ENCODE measurements at regions not wholly inside any gene's neighbourhood (a gene's known extent, or its start where the extent isn't known, plus 50 kb on each side); places are given as distances from the start of the nearest gene placed in this dataset.
"Not testable (repeated sequence)": the region's sequence is repeated elsewhere in the genome, so short reads cannot be mapped to it uniquely, and the experiment has no call there.

DNA sequence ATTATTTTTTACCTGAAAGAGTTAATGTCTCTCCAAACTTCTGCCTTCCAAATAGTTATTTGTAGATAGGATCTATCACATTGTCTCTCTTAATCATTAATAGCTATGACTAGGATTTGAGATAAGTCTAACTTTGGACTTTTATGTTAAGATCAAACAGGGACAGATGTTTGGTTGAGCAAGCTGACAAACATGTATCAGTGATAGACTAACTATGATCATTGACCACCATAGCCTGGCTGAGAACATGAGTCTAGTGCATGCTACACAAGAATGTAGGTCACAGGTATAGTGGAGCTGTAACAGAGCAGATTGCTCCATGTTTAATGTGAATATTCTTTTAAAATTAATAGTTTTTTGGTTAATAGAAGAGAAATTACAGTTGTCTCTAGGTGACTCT, 52.0 kb downstream of the SYT15B start:
- DNase-seq; in situ Hi-C loops (cut with HindIII; ENCODE audit: low pct_ligation_motif_present, low pct_unique_long_range_greater_than_20kb, low sequenced_read_pairs): not testable (repeated sequence)

DNA sequence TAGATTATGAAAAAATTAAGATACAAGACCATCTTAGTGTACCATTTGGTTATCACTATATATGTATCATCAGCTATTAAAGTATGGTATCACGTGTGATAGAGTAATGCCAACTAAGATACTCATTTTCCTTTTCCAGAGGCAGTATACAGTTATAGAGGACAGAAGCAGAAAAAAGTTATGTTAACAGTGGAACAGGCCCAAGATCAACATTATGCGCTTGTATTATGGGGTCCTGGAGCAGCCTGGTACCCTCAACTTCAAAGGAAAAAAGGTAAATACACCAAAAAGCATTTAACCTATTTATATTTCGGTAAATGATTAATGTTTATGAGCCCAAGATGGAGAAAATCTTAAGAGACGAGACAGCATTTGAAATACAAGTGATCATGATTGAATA, 52.9 kb downstream of the SYT15B start:
- DNase-seq; in situ Hi-C loops (cut with HindIII; ENCODE audit: low pct_ligation_motif_present, low pct_unique_long_range_greater_than_20kb, low sequenced_read_pairs): not testable (repeated sequence)

DNA sequence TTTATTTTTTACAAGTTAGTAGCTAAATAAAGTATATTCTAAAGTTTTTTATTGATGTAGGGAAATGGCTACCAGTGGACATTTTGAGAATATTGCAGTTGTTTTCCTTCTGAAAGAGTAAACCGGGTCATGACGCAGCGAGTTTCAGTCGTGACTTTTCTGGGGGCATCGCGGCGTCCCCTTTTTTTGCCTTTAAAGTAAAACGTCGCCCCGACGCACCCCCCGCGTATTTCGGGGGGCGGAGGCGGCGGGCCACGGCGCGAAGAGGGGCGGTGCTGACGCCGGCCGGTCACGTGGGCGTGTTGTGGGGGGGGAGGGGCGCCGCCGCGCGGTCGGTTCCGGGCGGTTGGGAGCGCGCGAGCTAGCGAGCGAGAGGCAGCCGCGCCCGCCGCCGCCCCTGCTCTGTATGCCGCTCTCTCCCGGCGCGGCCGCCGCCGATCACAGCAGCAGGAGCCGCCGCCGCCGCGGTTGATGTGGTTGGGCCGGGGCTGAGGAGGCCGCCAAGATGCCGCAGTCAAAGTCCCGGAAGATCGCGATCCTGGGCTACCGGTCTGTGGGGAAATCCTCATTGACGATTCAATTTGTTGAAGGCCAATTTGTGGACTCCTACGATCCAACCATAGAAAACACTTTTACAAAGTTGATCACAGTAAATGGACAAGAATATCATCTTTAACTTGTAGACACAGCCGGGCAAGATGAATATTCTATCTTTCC, 57.5 kb downstream of the SYT15B start:
- DNase-seq, result peak; percentile 15
- in situ Hi-C loops (cut with HindIII; ENCODE audit: low pct_ligation_motif_present, low pct_unique_long_range_greater_than_20kb, low sequenced_read_pairs), result not testable (repeated sequence)

DNA sequence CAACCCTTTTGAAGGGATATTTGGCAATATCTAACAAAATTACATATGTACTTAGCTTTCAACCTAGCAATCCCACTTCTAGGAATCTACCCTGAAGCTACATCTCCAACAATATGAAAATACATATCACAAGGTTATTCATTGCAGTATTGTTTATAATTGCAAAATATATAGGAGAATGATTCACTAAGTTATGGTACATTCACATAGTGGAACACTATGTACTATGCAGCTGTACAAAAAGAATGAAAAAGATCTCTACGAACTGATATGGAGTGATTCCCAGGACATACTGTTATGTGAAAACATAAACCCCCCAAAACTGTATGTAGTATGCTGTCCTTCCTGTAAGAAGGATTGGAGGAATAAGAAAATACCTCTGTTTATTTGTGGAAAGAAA, 62.1 kb downstream of the SYT15B start:
- in situ Hi-C loops (cut with HindIII; ENCODE audit: low pct_ligation_motif_present, low pct_unique_long_range_greater_than_20kb, low sequenced_read_pairs); DNase-seq: not testable (repeated sequence)

DNA sequence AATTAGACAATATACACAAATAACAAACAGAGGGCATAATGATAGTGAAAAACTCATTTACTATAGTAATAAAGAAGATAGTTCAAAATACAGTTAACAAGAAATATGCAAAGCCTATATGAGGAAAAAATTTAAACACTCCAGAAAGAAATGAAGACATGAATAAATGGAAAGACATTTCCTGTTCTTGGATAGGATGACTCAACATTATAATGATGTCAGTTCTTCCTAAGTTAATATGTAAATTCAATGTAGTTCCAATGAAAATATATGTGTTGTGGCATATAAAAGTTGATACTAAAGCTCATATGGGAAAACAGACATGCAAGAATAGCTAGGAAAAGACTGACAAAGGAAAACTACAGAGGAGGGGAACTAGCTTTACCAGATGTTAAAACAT, 63.5 kb downstream of the SYT15B start:
- in situ Hi-C loops (cut with HindIII; ENCODE audit: low pct_ligation_motif_present, low pct_unique_long_range_greater_than_20kb, low sequenced_read_pairs), result not testable (repeated sequence)
- DNase-seq, result peak; percentile 22

DNA sequence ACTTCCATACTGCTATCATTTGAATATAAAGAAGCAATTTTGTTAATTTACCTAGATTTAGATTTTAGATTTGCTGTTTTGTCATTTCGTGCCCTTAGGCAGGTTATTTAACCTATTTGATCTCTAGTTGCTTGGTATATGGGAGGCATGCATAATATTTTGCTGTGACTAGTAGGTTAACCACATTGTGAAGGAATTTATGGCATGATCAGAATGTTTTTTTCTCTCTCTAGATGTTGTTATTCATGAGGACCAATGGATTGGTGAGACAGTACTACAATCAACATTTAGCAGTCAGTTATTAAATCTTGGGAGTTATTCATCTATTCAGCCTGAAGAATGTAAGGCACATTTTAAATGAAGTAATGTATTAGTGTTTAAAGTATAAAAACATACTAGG, 67.2 kb downstream of the SYT15B start:
- in situ Hi-C loops (cut with HindIII; ENCODE audit: low pct_ligation_motif_present, low pct_unique_long_range_greater_than_20kb, low sequenced_read_pairs); DNase-seq: not testable (repeated sequence)

DNA sequence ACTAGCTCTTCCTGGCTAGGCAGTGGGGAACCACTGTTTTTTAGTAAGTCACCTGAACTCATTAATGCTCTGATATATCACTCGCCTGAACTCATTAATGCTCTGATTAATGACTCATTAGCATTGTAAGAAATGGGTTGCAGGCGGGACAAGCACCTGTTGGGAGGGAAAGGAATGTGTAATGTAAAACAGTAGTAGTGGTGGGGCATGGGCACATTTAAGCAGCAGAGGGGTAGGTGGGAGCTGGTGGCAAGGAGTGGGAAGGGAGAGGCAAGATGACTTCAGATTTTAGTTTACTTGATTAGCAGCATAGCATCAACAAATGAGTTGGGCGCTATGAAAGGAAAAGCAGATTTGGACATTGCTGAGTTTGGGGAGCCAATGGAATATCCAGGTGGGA, 68.2 kb downstream of the SYT15B start:
- in situ Hi-C loops (cut with HindIII; ENCODE audit: low pct_ligation_motif_present, low pct_unique_long_range_greater_than_20kb, low sequenced_read_pairs); DNase-seq: not testable (repeated sequence)

DNA sequence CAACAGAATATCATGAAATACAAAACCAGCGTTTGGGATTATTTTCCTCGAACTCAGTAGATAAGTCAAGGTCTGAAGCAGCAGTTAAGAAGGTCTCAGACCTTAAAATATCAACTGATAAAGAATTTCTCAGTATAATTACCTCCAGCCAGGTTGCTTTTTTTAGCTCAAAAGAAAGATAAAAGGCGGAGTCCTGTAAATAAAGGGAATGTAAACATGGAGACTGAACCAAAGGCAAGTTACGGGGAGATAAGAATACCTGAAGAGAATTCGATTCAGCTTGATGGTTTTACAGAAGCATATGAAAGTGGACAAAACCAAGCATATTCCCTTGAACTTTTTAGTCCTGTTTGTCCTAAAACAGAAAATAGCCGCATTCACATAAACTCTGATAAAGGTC, 73.1 kb downstream of the SYT15B start:
- DNase-seq; in situ Hi-C loops (cut with HindIII; ENCODE audit: low pct_ligation_motif_present, low pct_unique_long_range_greater_than_20kb, low sequenced_read_pairs): not testable (repeated sequence)

DNA sequence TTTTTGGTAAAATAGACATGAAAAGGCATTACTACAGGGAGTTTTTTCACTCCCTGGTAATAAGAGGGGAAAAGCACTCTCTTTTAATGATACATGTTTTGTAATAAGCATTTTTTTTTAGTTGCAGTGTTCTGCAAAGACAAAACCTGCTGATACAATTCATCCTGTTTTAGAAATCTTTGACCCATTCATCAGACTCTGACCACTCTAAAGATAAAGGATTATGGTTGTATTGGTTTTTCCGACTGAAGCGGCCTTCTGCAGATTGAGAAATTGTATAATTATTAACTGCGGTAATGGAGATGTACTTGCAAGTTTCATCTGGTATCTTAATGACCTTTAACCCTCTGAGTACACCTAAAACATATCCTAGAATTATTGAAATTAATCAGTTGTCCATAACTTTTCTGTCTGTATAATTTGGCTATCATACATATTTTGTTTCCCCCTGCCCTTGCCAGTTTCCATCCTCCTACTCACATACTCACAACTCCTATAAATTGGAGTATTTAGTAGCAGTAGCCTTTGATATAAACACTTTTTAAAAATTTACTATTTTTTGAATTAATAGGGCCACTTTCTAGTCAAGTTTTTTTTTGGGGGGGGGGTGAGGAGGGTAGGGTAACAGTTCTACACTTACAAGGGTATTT, 79.4 kb downstream of the SYT15B start:
- in situ Hi-C loops (cut with HindIII; ENCODE audit: low pct_ligation_motif_present, low pct_unique_long_range_greater_than_20kb, low sequenced_read_pairs); DNase-seq: not testable (repeated sequence)

DNA sequence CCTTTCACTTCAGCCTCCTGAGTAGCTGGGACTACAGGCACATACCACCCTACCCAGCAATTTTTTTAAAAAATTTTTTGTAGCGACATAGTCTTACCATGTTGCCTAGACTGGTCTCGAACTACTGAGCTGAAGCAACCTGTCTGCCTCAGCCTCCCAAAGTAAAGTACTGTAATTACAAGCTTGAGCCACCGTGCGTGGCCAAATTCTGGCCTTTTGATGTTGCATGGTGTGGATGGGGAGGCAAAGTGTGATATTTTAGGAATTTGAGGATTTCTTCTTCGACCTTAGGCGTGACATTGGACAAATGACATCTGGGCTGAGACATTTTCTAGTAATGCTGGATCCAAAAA, 81.8 kb downstream of the SYT15B start:
- in situ Hi-C loops (cut with HindIII; ENCODE audit: low pct_ligation_motif_present, low pct_unique_long_range_greater_than_20kb, low sequenced_read_pairs); DNase-seq: not testable (repeated sequence)

DNA sequence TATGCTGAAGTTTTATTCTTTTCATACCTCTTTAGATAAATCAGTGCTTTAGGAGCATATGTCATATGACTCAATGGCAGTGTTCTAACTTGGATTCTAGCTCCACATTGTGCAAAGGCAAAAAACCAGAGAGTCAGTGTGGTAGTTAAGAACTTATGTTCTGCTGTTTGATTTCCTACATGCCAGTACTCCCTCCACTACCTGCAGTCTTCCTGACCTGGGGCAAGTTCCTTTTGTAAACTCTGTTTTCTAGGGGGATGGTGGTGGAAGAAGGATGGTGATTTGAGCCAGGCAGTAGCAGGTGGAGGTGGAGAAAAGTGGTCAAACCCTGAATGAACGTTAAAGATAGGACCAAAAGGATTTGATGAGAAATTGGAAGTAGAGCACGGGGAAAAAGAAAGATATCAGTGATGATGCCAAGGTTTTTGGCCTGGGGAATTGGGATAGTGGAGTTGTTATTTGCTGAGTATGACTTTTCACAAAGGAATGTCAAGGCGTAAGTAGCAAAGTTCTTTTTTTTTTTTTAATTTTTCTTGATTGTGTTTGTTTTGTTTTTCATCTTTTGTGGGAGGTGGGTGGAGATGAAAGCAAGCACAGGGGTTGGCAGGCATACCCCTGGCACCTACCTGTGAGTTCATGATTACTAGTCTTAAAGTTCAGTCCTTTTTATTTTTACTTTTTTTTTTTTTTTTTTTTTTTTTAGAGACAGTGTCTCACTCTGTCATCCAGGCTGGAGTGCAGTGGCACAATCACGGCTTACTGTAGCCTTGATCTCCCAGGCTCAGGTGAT, 82.3 kb downstream of the SYT15B start:
- in situ Hi-C loops (cut with HindIII; ENCODE audit: low pct_ligation_motif_present, low pct_unique_long_range_greater_than_20kb, low sequenced_read_pairs); DNase-seq: not testable (repeated sequence)

DNA sequence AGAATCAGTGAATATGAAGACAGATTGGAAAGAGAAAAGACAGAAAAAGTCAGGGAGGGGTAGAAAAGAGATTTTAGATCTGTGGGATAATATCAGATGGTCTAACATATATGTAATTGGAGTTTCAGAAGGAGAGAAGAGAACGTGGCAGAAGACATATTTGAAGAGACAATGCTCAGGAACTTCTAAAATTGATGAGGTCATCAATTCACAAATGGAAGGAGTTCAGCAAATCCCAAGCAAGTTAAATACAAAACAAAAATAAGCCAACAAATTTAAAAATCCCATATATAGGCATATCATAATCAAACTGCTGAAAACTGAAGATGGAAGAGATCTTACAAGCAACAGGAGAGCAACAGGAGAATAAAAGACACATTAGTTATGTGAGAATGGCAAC, 87.3 kb downstream of the SYT15B start:
- in situ Hi-C loops (cut with HindIII; ENCODE audit: low pct_ligation_motif_present, low pct_unique_long_range_greater_than_20kb, low sequenced_read_pairs); DNase-seq: not testable (repeated sequence)

DNA sequence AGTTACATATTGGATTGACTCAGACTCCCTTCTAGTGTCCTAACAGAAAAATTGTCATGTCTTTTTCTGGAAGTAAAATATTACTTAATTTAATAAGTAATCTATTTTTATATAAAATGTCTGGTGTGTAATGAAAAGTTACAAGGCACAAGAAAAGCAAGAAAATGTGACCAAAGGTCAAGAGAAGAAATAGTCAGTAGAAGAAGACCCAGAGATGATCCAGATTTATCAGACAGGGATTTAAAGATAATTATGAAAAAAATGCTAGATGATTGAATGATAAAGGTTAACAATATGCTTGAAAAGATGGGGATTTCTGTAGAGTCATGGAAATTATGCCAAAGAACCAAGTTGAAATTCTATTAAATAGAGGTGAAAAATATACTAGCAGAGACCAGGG, 87.8 kb downstream of the SYT15B start:
- DNase-seq; in situ Hi-C loops (cut with HindIII; ENCODE audit: low pct_ligation_motif_present, low pct_unique_long_range_greater_than_20kb, low sequenced_read_pairs): not testable (repeated sequence)

DNA sequence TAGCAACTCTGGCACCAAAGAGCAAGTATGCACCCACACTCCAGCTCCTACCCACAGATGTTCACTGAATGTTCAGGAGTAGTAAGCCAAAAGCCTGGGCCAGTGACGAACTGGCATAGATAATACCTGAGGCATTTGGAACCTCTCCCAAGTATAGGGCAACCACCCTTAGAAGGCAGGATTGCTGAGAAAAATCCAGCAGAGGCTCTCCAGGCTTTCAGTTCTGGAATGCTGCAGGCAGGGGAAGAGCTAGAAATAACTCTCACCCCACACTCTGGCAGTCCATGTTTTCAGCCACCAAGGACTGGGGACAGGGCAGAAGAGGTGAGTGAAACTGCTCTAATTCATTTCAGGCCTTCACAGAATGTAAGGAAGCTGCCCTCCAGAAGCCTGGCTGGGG, 90.3 kb downstream of the SYT15B start:
- in situ Hi-C loops (cut with HindIII; ENCODE audit: low pct_ligation_motif_present, low pct_unique_long_range_greater_than_20kb, low sequenced_read_pairs); DNase-seq: not testable (repeated sequence)

DNA sequence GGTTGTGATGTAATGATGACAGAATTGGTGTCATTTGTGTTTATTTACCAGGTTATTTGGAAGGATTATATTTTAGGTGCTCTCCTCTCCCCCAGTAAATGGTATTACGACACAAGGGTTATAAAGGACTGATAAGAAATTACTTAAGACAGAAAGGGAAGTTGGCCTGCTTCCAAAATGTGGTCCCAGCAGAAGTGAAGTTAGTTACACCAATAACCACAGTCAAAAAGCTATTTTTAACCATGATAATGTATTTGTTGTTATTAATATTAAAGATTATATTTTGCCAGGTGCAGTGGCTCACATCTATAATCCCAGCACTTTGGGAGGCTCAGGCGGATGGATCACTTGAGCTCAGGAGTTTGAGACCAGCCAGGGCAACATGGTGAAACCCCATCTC, 92.5 kb downstream of the SYT15B start:
- DNase-seq; in situ Hi-C loops (cut with HindIII; ENCODE audit: low pct_ligation_motif_present, low pct_unique_long_range_greater_than_20kb, low sequenced_read_pairs): not testable (repeated sequence)

DNA sequence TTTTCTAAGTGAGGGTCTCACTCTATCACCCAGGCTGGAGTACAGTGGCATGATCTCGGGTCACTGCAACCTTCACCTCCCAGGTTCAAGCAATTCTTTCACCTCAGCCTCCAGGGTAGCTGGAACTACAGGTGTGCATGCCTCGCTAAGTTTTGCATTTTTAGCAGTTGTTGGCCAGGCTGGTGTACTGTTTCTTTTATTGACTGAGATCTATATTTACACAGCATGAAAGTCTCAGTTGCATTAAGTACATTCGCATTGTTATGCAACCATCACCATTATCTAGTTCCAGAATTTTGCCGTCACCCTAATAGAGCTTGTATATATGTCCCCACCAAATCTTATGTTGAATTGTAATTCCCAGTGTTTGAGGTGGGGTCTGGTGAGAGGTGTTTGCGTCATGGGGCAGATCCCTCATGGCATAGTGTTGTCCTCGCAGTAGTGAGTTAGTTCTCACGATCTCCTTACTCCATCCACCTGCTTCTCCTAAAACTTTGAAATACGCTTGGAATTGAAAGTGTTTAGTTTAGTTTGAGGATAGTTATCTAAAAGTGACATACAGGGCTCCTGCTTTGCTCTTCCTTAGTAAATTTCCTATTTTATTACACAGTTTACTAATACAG, 101.3 kb downstream of the SYT15B start:
- DNase-seq; in situ Hi-C loops (cut with HindIII; ENCODE audit: low pct_ligation_motif_present, low pct_unique_long_range_greater_than_20kb, low sequenced_read_pairs): not testable (repeated sequence)

DNA sequence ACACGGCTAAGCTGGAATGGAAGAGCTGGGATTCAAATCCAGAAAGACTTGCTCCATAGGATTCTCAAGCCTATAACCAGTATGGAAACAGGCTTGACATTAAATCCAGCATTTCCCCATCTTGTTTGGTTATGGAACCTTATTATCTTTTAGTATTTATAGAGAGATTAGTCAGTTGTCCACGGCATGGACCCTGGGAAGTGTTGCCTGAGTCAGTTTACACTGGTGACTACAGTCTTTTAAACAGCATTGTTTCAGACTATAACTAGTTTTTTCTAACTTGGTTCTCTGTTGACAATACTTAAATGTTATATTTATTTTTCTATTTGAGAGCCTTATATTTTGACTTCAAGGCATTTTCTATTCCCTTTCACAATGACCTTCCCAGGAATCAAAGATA, 106.7 kb downstream of the SYT15B start:
- DNase-seq; in situ Hi-C loops (cut with HindIII; ENCODE audit: low pct_ligation_motif_present, low pct_unique_long_range_greater_than_20kb, low sequenced_read_pairs): not testable (repeated sequence)

DNA sequence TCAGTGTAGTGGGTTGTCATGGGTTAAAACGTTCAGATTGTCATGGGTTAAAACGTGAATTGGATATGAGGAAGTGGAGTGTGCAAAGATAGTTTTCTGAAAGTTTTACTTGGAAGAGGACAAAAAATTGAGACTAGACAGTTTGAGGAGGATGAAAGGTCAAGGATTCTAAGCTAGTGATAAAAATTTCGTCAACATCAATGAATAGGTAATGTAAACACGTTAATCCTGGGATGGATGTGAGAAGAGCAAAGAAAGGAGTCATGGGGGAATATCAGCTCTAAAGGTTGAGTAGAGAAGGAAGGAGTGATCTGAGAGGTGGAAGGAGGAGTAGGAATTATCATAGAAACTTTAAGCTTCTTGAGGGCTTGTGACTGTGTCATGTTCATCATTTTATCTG, 109.2 kb downstream of the SYT15B start:
- DNase-seq; in situ Hi-C loops (cut with HindIII; ENCODE audit: low pct_ligation_motif_present, low pct_unique_long_range_greater_than_20kb, low sequenced_read_pairs): not testable (repeated sequence)

DNA sequence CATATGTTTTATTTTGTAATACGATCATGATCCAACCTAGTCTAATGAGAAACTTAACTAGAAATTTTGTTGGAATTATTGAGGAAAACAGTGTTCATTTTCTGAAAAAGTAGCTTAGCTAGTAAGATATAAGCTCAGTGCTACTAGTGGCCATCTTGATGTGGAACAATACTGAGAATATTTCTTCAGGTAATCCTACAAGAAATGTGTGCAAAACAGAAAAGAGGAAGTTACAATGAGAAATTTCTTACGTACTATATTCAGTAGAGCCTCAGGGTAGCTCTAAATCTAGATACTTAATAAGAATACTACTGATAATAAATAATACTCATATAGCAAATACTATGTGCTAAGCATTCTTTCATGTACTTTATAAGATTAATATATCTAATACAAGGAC, 114.8 kb downstream of the SYT15B start:
- in situ Hi-C loops (cut with HindIII; ENCODE audit: low pct_ligation_motif_present, low pct_unique_long_range_greater_than_20kb, low sequenced_read_pairs); DNase-seq: not testable (repeated sequence)
